ENCODE measurements at regions not wholly inside any gene's neighbourhood (a gene's known extent, or its start where the extent isn't known, plus 50 kb on each side); places are given as distances from the start of the nearest gene placed in this dataset.

GRCh38 chr1:229132106-229132443 lies 138.8 kb upstream of the RAB4A start:
- no TSS peak for BruUV-seq (replicated peaks)
- Histone ChIP-seq H3K27me3 (replicated peaks; ENCODE audit: insufficient read depth, low read depth, low read length, poor library complexity) (no peaks in the 10 kb centered on the region), H3K36me3 (ENCODE audit: insufficient read depth, low read length, poor library complexity, severe bottlenecking) (no peaks in the 10 kb centered on the region), H3K27ac (ENCODE audit: low read depth, low read length, poor library complexity, severe bottlenecking) (no peak overlapping the region), H3K4me1 (ENCODE audit: insufficient read depth, low read length, poor library complexity, severe bottlenecking) (no peaks in the 10 kb centered on the region), H3K9me3 (ENCODE audit: low read depth, low read length, poor library complexity, severe bottlenecking) (peaks cover 8% of the 10 kb centered on the region), H3K4me3 (ENCODE audit: low read depth, low read length, poor library complexity, severe bottlenecking) (no peak overlapping the region)
- CTCF ChIA-PET: no interaction called here
- intact Hi-C loops (cut with micrococcal nuclease; ENCODE audit: unreplicated experiment): no loop called here
- TF ChIP-seq EZH2 (IDR thresholded peaks at IDR 0.05; ENCODE audit: borderline replicate concordance, low read depth, low read length, poor library complexity, severe bottlenecking): no peak
- TF ChIP-seq CTCF (conservative IDR thresholded peaks at IDR 0.05; ENCODE audit: low read depth, low read length): no peak
- no peak for DNase-seq (ENCODE audit: low spot score)
- POLR2A ChIA-PET (ENCODE audit: low non-redundant PET): no interaction called here

GRCh38 chr1:229132706-229133105 lies 138.2 kb upstream of the RAB4A start:
- Histone ChIP-seq H3K4me3 (ENCODE audit: low read depth, low read length, poor library complexity, severe bottlenecking) (no peak overlapping the region), H3K9me3 (ENCODE audit: low read depth, low read length, poor library complexity, severe bottlenecking) (peaks cover 8% of the 10 kb centered on the region), H3K36me3 (ENCODE audit: insufficient read depth, low read length, poor library complexity, severe bottlenecking) (no peaks in the 10 kb centered on the region), H3K27me3 (replicated peaks; ENCODE audit: insufficient read depth, low read depth, low read length, poor library complexity) (no peaks in the 10 kb centered on the region), H3K27ac (ENCODE audit: low read depth, low read length, poor library complexity, severe bottlenecking) (no peak overlapping the region), H3K4me1 (ENCODE audit: insufficient read depth, low read length, poor library complexity, severe bottlenecking) (no peaks in the 10 kb centered on the region)
- intact Hi-C loops (cut with micrococcal nuclease; ENCODE audit: unreplicated experiment): no loop called here
- BruUV-seq (replicated peaks): no TSS peak
- TF ChIP-seq EZH2 (IDR thresholded peaks at IDR 0.05; ENCODE audit: borderline replicate concordance, low read depth, low read length, poor library complexity, severe bottlenecking) (no peak), CTCF (conservative IDR thresholded peaks at IDR 0.05; ENCODE audit: low read depth, low read length) (no peak)
- POLR2A ChIA-PET (ENCODE audit: low non-redundant PET): no interaction called here
- no peak for DNase-seq (ENCODE audit: low spot score)
- CTCF ChIA-PET: no interaction called here

- no peaks in the 10 kb centered on the region for H3K4me1 ChIP-seq (ENCODE audit: insufficient read depth, low read length, poor library complexity, severe bottlenecking)
- H3K27ac ChIP-seq (ENCODE audit: low read depth, low read length, poor library complexity, severe bottlenecking): no peak overlapping the region
- ChIA-PET CTCF (no interaction called here), POLR2A (ENCODE audit: low non-redundant PET) (no interaction called here)
- H3K27me3 ChIP-seq (replicated peaks; ENCODE audit: insufficient read depth, low read depth, low read length, poor library complexity): no peaks in the 10 kb centered on the region
- BruUV-seq (replicated peaks): no TSS peak
- no peaks in the 10 kb centered on the region for H3K36me3 ChIP-seq (ENCODE audit: insufficient read depth, low read length, poor library complexity, severe bottlenecking)
- H3K4me3 ChIP-seq (ENCODE audit: low read depth, low read length, poor library complexity, severe bottlenecking): no peak overlapping the region
- TF ChIP-seq CTCF (conservative IDR thresholded peaks at IDR 0.05; ENCODE audit: low read depth, low read length) (no peak), EZH2 (IDR thresholded peaks at IDR 0.05; ENCODE audit: borderline replicate concordance, low read depth, low read length, poor library complexity, severe bottlenecking) (no peak)
- intact Hi-C loops (cut with micrococcal nuclease; ENCODE audit: unreplicated experiment): no loop called here
- DNase-seq (ENCODE audit: low spot score): no peak
- peaks cover 8% of the 10 kb centered on the region for H3K9me3 ChIP-seq (ENCODE audit: low read depth, low read length, poor library complexity, severe bottlenecking)
Measured at GRCh38 chr1:229133151-229133550, 137.8 kb upstream of the RAB4A start.
